ENCODE measurements at regions not wholly inside any gene's neighbourhood (a gene's known extent, or its start where the extent isn't known, plus 50 kb on each side); places are given as distances from the start of the nearest gene placed in this dataset.

- no peak for TF ChIP-seq POLR2AphosphoS5 (IDR thresholded peaks at IDR 0.05)
- no peak for TF ChIP-seq CTCF (IDR thresholded peaks at IDR 0.05)
- TF ChIP-seq POLR2A (IDR thresholded peaks at IDR 0.05), result no peak
- no peak for TF ChIP-seq EP300 (IDR thresholded peaks at IDR 0.05)
Observed at GRCh38 chr20:43831481-43832065, 83.1 kb upstream of the TOX2 start.
